ENCODE measurements at regions not wholly inside any gene's neighbourhood (a gene's known extent, or its start where the extent isn't known, plus 50 kb on each side); places are given as distances from the start of the nearest gene placed in this dataset.
A peak's percentile ranks its signal among the peaks of the same experiment; 100 is the strongest.

- H3K27me3 ChIP-seq (ENCODE audit: control insufficient read depth, insufficient read depth, low read length), result no peaks in the 10 kb centered on the region
- DNase-seq (peak in 4 of 5 donors; percentile 35 to 57 (median 48)), FAIRE-seq (no peak)
- H3K4me1 ChIP-seq (ENCODE audit: control insufficient read depth in 2 of 3, insufficient read depth in 2 of 3, low read depth in 1 of 3, low read length in 3 of 3), result no peaks in the 10 kb centered on the region
- no peak overlapping the region for H3K9ac ChIP-seq (ENCODE audit: low read length in 3 of 3)
- H3K4me3 ChIP-seq (ENCODE audit: low read length in 3 of 3), result no peak overlapping the region
- no peak for TF ChIP-seq CTCF (IDR thresholded peaks at IDR 0.05; ENCODE audit: borderline replicate concordance, extremely low read depth, insufficient read depth)
- H3K9me3 ChIP-seq (ENCODE audit: control insufficient read depth in 2 of 3, insufficient read depth in 1 of 3, low read length in 3 of 3), result no peaks in the 10 kb centered on the region
- H3K36me3 ChIP-seq (ENCODE audit: control insufficient read depth in 2 of 3, insufficient read depth in 3 of 3, low read length in 3 of 3), result no peaks in the 10 kb centered on the region
- intact Hi-C loops (cut with DNase I), result no loop called here
- H3K27ac ChIP-seq (ENCODE audit: low read depth in 2 of 2, low read length in 2 of 2), result no peak overlapping the region
These were observed 127.0 kb upstream of the RPH3A start for GRCh38 chr12:112664569-112664968.

- H3K9ac ChIP-seq (ENCODE audit: low read length in 3 of 3), result no peak overlapping the region
- no peak for DNase-seq
- no peaks in the 10 kb centered on the region for H3K27me3 ChIP-seq (ENCODE audit: control insufficient read depth, insufficient read depth, low read length)
- H3K4me3 ChIP-seq (ENCODE audit: low read length in 3 of 3), result no peak overlapping the region
- no peaks in the 10 kb centered on the region for H3K4me1 ChIP-seq (ENCODE audit: control insufficient read depth in 2 of 3, insufficient read depth in 2 of 3, low read depth in 1 of 3, low read length in 3 of 3)
- FAIRE-seq, result no peak
- H3K9me3 ChIP-seq (ENCODE audit: control insufficient read depth in 2 of 3, insufficient read depth in 1 of 3, low read length in 3 of 3), result no peaks in the 10 kb centered on the region
- intact Hi-C loops (cut with DNase I), result no loop called here
- H3K27ac ChIP-seq (ENCODE audit: low read depth in 2 of 2, low read length in 2 of 2), result no peak overlapping the region
- TF ChIP-seq CTCF (IDR thresholded peaks at IDR 0.05; ENCODE audit: borderline replicate concordance, extremely low read depth, insufficient read depth), result no peak
- H3K36me3 ChIP-seq (ENCODE audit: control insufficient read depth in 2 of 3, insufficient read depth in 3 of 3, low read length in 3 of 3), result no peaks in the 10 kb centered on the region
These were observed 125.6 kb upstream of the RPH3A start for GRCh38 chr12:112665958-112666357.

GRCh38 chr12:112671564-112671963 is 120.0 kb upstream of the RPH3A start:
- no peak for FAIRE-seq

More at GRCh38 chr12:112671564-112671963, 120.0 kb upstream of the RPH3A start:
- H3K4me3 ChIP-seq (ENCODE audit: low read length in 3 of 3), result no peak overlapping the region
- no peak overlapping the region for H3K27ac ChIP-seq (ENCODE audit: low read depth in 2 of 2, low read length in 2 of 2)
- no peak for DNase-seq
- no peaks in the 10 kb centered on the region for H3K36me3 ChIP-seq (ENCODE audit: control insufficient read depth in 2 of 3, insufficient read depth in 3 of 3, low read length in 3 of 3)
- no peaks in the 10 kb centered on the region for H3K4me1 ChIP-seq (ENCODE audit: control insufficient read depth in 2 of 3, insufficient read depth in 2 of 3, low read depth in 1 of 3, low read length in 3 of 3)
- intact Hi-C loops (cut with DNase I), result no loop called here
- no peaks in the 10 kb centered on the region for H3K27me3 ChIP-seq (ENCODE audit: control insufficient read depth, insufficient read depth, low read length)
- no peaks in the 10 kb centered on the region for H3K9me3 ChIP-seq (ENCODE audit: control insufficient read depth in 2 of 3, insufficient read depth in 1 of 3, low read length in 3 of 3)
- H3K9ac ChIP-seq (ENCODE audit: low read length in 3 of 3), result no peak overlapping the region
- no peak for TF ChIP-seq CTCF (IDR thresholded peaks at IDR 0.05; ENCODE audit: borderline replicate concordance, extremely low read depth, insufficient read depth)
